CD14-positive monocyte (primary cell): ENCODE measurements at regions not wholly inside any gene's neighbourhood (a gene's known extent, or its start where the extent isn't known, plus 50 kb on each side); places are given as distances from the start of the nearest gene placed in this dataset.

Source experiments
- DNase-seq, 3 donors: peaks; one replicate each; pipeline ENCODE4 v3.0.0-alpha.2; 2011 to 2022
- H2AFZ ChIP-seq: 2 replicates; pipeline ENCODE4 v1.6.0; 2012; ENCODE audit warnings: mild to moderate bottlenecking, low read depth, low read length, inconsistent platforms; ENCODE audit not compliant: insufficient read depth, poor library complexity, severe bottlenecking
- H3K27ac ChIP-seq, 2 donors: 1 replicate in 1 of 2; 2 replicates in 1 of 2; pipeline ENCODE4 v1.5.1; 2012 to 2013; ENCODE audit warnings: low read length in 2 of 2, control low read depth in 1 of 2, inconsistent platforms in 1 of 2, low read depth in 1 of 2, mild to moderate bottlenecking in 1 of 2
- H3K27me3 ChIP-seq, 2 donors: one replicate each; pipeline versions ENCODE4 v1.6.0 to v1.6.1; 2011 to 2013; ENCODE audit warnings: low read length in 2 of 2; ENCODE audit not compliant: control insufficient read depth in 2 of 2, insufficient read depth in 2 of 2
- H3K36me3 ChIP-seq, 2 donors: replicated peaks in 1 of 2; 1 replicate in 1 of 2; 2 replicates in 1 of 2; pipeline versions ENCODE4 v1.5.1 to v1.6.1; 2012 to 2013; ENCODE audit warnings: low read length in 2 of 2, control low read depth in 1 of 2, inconsistent platforms in 1 of 2, mild to moderate bottlenecking in 1 of 2; ENCODE audit not compliant: insufficient read depth in 2 of 2, control insufficient read depth in 1 of 2
- H3K4me1 ChIP-seq, 2 donors: 1 replicate in 1 of 2; 2 replicates in 1 of 2; pipeline versions ENCODE4 v1.5.1 to v1.6.1; 2012 to 2013; ENCODE audit warnings: low read length in 2 of 2, control low read depth in 1 of 2, inconsistent platforms in 1 of 2, mild to moderate bottlenecking in 1 of 2, moderate library complexity in 1 of 2; ENCODE audit not compliant: insufficient read depth in 2 of 2, control insufficient read depth in 1 of 2
- H3K4me2 ChIP-seq: replicated peaks from 2 replicates; pipeline ENCODE3; 2012; ENCODE audit warnings: low read length, moderate library complexity, mild to moderate bottlenecking; ENCODE audit not compliant: poor library complexity, severe bottlenecking; ENCODE audit errors: extremely low read depth
- H3K4me3 ChIP-seq, 3 experiments: fragments of 200-600 bp in 1 of 3; sonication (generic) in 1 of 3; replicated peaks in 1 of 3; 1 replicate in 2 of 3; 2 replicates in 1 of 3; pipeline ENCODE4 v1.5.1; 2011 to 2013; ENCODE audit warnings: low read length in 3 of 3, mild to moderate bottlenecking in 3 of 3, control low read depth in 2 of 3, low read depth in 2 of 3, inconsistent platforms in 1 of 3, moderate library complexity in 1 of 3
- H3K79me2 ChIP-seq: 2 replicates; pipeline ENCODE4 v1.6.0; 2012; ENCODE audit warnings: mild to moderate bottlenecking, control low read depth, inconsistent platforms, low read length, moderate library complexity; ENCODE audit not compliant: insufficient read depth
- H3K9ac ChIP-seq: 2 replicates; pipeline ENCODE4 v1.6.0; 2017; ENCODE audit warnings: low read length, mild to moderate bottlenecking; ENCODE audit not compliant: insufficient read depth, poor library complexity, severe bottlenecking
- H3K9me3 ChIP-seq, 2 donors: replicated peaks in 1 of 2; 1 replicate in 1 of 2; 2 replicates in 1 of 2; pipeline versions ENCODE4 v1.5.1 to v1.6.1; 2012 to 2013; ENCODE audit warnings: low read length in 2 of 2, control low read depth in 1 of 2; ENCODE audit not compliant: control insufficient read depth in 1 of 2, insufficient read depth in 1 of 2
- H4K20me1 ChIP-seq: 2 replicates; pipeline ENCODE4 v1.6.0; 2012; ENCODE audit warnings: mild to moderate bottlenecking, low read length, control low read depth, moderate library complexity; ENCODE audit not compliant: insufficient read depth
- H3K27ac Mint-ChIP-seq, 7 donors: one replicate each; pipeline ENCODE4 v1.8.0; 2020; ENCODE audit warnings: mild to moderate bottlenecking in 7 of 7, mixed read lengths in 7 of 7, moderate library complexity in 6 of 7, inconsistent platforms in 2 of 7
- H3K27me3 Mint-ChIP-seq, 3 donors: one replicate each; pipeline ENCODE4 v1.8.0; 2021 to 2022; ENCODE audit warnings: low read depth in 3 of 3, mild to moderate bottlenecking in 3 of 3, mixed read lengths in 3 of 3, moderate library complexity in 3 of 3, inconsistent platforms in 1 of 3
- H3K36me3 Mint-ChIP-seq, 2 donors: one replicate each; pipeline ENCODE4 v1.8.0; 2020; ENCODE audit warnings: mixed read lengths in 2 of 2, inconsistent platforms in 1 of 2, mild to moderate bottlenecking in 1 of 2
- H3K4me1 Mint-ChIP-seq: one replicate; pipeline ENCODE4 v1.8.0; 2020; ENCODE audit warnings: mild to moderate bottlenecking, mixed read lengths
- H3K4me3 Mint-ChIP-seq, 2 donors: one replicate each; pipeline ENCODE4 v1.8.0; 2020; ENCODE audit warnings: mild to moderate bottlenecking in 2 of 2, mixed read lengths in 2 of 2, moderate library complexity in 1 of 2
- H3K9me3 Mint-ChIP-seq, 7 donors: one replicate each; pipeline ENCODE4 v1.8.0; 2020 to 2022; ENCODE audit warnings: mixed read lengths in 7 of 7, mild to moderate bottlenecking in 6 of 7, moderate library complexity in 6 of 7, inconsistent platforms in 2 of 7
- WGBS: methylation state at CpG from one replicate; pipeline ENCODE4 v1.1.5; 2013; ENCODE audit warnings: missing lambda C conversion rate; ENCODE audit not compliant: insufficient coverage; 5-methylcytosine and 5-hydroxymethylcytosine counted together
- intact Hi-C, 2 donors: fragments of 100-400 bp; cut with micrococcal nuclease; formaldehyde crosslinking; loops; one replicate each; pipeline versions ENCODE4 v1.15.0 to v1.15.1; 2023
- TF ChIP-seq, protein P1 (sequence below): fragments of 200-600 bp; IDR thresholded peaks from one replicate; pipeline ENCODE4 v1.8.0; 2022; ENCODE audit warnings: antibody characterized with exemption, mild to moderate bottlenecking

DNA sequence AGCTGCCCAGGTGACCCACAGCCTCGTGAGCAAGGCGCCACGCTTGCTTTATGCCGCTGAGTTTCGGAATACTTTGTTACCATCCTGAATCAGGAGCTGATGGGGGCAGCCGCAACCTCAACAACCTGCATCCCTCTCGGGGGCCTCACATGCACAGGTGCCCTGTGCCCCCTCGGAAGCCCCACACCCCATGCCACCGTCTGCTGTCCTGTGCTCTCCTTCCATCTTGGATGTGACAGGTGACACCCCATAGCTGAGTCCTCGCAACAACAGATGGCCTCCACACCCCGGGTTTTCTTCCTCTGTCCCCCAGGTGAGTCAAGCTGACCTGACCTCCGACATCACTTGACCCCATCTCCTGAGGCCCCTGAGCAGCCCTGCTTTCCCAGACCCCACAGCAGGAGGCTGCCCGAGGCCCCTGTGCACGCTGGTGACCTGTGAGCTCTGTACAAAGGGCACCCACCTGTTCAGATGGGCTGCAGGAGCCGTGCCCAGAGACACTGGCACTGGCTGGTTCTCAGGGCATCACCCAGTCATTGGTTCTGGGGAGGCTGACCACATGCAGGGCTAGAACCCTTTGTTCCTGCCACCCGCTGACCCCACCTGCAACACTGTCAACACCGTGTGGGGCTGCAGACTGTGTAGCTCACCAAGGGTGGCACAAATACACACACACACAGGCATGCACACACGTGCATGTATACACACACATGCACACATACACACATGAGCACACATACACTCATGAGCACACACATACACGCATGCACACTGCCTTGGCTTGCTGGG is 57.7 kb downstream of the RMI2 start:
- Mint-ChIP-seq H3K4me3 (no peak overlapping the region), H3K9me3 (peaks cover 0 to 3% (median 0%) of the 10 kb centered on the region in 7 donors), H3K27ac (peak overlapping the region in 1 of 7 donors; percentile 50), H3K36me3 (no peaks in the 10 kb centered on the region), H3K27me3 (peaks cover 5 to 6% (median 6%) of the 10 kb centered on the region in 3 donors), H3K4me1 (peaks cover 2% of the 10 kb centered on the region)
- H3K9ac ChIP-seq = no peak overlapping the region
- 91% methylated on average over 19 of the region's 19 CpGs for WGBS
- no peak overlapping the region for H3K4me3 ChIP-seq
- no peak overlapping the region for H2AFZ ChIP-seq
- no peaks in the 10 kb centered on the region for H3K79me2 ChIP-seq
- H3K27ac ChIP-seq = no peak overlapping the region
- H4K20me1 ChIP-seq = no peaks in the 10 kb centered on the region
- no peak for DNase-seq
- H3K4me2 ChIP-seq = no peak overlapping the region
- H3K27me3 ChIP-seq = no peaks in the 10 kb centered on the region
- TF ChIP-seq, protein P1, sequence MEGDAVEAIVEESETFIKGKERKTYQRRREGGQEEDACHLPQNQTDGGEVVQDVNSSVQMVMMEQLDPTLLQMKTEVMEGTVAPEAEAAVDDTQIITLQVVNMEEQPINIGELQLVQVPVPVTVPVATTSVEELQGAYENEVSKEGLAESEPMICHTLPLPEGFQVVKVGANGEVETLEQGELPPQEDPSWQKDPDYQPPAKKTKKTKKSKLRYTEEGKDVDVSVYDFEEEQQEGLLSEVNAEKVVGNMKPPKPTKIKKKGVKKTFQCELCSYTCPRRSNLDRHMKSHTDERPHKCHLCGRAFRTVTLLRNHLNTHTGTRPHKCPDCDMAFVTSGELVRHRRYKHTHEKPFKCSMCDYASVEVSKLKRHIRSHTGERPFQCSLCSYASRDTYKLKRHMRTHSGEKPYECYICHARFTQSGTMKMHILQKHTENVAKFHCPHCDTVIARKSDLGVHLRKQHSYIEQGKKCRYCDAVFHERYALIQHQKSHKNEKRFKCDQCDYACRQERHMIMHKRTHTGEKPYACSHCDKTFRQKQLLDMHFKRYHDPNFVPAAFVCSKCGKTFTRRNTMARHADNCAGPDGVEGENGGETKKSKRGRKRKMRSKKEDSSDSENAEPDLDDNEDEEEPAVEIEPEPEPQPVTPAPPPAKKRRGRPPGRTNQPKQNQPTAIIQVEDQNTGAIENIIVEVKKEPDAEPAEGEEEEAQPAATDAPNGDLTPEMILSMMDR = no peak
- intact Hi-C loops = no loop called here
- H3K9me3 ChIP-seq = no peaks in the 10 kb centered on the region
- H3K36me3 ChIP-seq = no peaks in the 10 kb centered on the region
- H3K4me1 ChIP-seq = no peaks in the 10 kb centered on the region

DNA sequence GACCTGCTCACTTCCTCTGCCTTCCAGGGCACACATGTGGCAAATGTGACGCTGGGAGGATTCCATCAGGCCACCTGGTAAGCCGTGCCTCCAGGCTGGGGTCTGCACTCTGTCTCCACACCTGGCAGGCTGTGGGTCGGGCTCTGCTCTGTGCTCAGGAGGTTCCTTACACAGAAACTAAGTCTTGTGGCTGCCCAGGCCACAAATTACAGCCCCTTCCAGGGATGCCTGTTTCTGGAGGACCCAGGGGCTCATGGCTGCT is 58.2 kb downstream of the RMI2 start:
- Histone ChIP-seq H3K79me2 (no peaks in the 10 kb centered on the region), H3K27ac (no peak overlapping the region), H3K9me3 (no peaks in the 10 kb centered on the region), H3K4me3 (no peak overlapping the region), H3K36me3 (no peaks in the 10 kb centered on the region), H3K27me3 (no peaks in the 10 kb centered on the region), H3K4me1 (peaks cover 0 to 2% of the 10 kb centered on the region in 2 donors), H2AFZ (no peak overlapping the region), H4K20me1 (no peaks in the 10 kb centered on the region), H3K4me2 (no peak overlapping the region), H3K9ac (no peak overlapping the region)
- H3K36me3 Mint-ChIP-seq = no peaks in the 10 kb centered on the region
- peaks cover 5 to 6% (median 6%) of the 10 kb centered on the region in 3 donors for H3K27me3 Mint-ChIP-seq
- no peak for DNase-seq
- H3K4me1 Mint-ChIP-seq = peaks cover 2% of the 10 kb centered on the region
- no peak overlapping the region for H3K4me3 Mint-ChIP-seq
- TF ChIP-seq, protein P1 = no peak
- peaks cover 0 to 3% (median 0%) of the 10 kb centered on the region in 7 donors for H3K9me3 Mint-ChIP-seq
- no peak overlapping the region for H3K27ac Mint-ChIP-seq
- intact Hi-C loops = no loop called here
- WGBS = 91% methylated on average over 3 of the region's 3 CpGs
